GM21576 (cell line): ENCODE measurements at regions not wholly inside any gene's neighbourhood (a gene's known extent, or its start where the extent isn't known, plus 50 kb on each side); places are given as distances from the start of the nearest gene placed in this dataset.

Experiments
- ATAC-seq: cut with Tn5 transposase; IDR thresholded peaks from one replicate; pipeline ENCODE4 v1.9.1; 2021; ENCODE audit warnings: mild to moderate bottlenecking, moderate library complexity; ENCODE audit not compliant: unreplicated experiment

- ATAC-seq = no peak
Measured at GRCh38 chr16:79449067-79449769, 151.3 kb downstream of the MAF start.

DNA sequence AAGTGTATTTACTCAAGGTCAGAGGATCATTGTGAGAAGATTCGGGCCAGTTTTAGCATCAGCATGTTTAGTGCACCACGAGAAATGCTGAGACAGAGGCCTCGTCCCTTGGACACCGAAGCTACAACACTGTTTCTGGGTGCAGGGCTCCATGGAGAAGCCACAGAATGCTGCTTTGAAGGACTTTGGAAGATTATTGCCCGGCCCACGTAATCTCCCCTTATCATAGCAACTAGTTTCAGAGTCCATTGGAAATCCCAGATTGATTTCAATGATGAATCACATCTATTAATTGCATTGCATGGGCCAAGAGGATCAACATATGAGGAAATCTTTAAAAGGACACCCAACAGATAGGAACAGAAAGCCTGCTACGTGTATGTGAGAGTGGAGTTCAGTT, 156.0 kb downstream of the MAF start:
- no peak for ATAC-seq

- ATAC-seq = no peak
Measured at GRCh38 chr16:79439901-79440300, 160.6 kb downstream of the MAF start.

DNA sequence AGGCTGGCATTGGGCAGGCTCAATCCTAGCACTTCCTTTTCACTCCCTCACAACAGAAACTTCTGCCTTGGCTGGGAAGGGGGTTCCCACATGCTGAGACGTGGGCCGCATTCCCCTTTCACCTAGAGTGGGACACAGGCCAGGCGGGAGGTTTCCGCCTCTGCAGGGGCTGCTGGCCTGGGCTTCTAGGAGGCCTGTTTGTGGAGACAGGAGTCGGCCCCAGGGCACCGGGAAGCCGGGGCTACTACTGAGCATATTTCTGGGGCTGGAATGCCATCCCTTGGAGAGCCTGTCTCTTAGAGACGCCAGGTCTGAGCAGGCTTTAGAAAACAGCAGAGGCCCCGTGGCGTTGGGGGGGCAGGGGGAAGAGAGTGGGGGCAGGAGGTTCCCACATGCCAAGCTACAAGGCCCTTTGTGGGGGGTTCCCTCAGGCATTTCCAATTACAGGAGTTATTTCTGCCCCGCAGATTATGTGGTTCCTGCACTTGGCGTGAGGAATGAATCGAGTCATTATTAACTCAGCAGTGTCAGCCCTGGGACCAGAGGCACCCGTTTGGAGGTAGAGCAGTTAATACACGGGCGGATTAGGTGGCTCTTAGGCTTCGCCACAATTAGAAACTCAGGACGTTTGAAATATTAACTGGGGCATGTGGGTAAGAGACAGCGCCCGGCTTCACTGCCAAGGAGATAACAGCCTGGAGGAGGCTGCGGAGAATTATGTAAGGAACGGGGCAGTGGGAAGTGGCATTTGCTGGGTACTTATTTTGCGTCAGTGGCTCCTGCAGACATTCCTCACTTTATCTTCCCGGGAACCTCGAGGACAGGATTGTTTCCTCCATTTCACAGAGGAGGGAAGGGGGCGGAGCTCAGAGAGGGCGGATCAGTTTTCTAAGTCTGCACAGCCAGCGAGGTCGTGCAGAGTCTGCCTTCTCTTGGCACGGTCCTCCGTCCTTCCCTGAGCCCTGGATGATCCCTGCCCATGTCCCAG, 162.5 kb downstream of the MAF start:
- ATAC-seq = no peak

DNA sequence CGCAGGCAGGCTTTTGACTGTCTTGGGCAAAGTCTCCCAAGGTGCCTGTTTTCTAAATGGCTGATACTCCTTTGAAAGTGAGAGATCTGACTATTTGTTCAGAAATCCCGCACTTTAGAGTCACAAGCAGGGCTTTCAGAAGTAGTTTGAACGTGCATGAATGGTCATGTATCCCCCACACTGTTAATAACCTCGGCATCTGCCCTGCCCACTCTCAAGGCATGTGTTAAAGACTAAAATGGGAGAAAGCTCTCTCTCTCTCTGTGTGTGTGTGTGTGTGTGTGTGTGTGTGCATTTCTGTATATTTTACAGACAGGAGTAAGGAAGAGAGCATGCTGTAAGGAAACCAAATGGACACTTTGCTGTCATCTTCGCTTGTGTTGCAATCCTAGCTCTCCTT, 163.7 kb downstream of the MAF start:
- no peak for ATAC-seq

DNA sequence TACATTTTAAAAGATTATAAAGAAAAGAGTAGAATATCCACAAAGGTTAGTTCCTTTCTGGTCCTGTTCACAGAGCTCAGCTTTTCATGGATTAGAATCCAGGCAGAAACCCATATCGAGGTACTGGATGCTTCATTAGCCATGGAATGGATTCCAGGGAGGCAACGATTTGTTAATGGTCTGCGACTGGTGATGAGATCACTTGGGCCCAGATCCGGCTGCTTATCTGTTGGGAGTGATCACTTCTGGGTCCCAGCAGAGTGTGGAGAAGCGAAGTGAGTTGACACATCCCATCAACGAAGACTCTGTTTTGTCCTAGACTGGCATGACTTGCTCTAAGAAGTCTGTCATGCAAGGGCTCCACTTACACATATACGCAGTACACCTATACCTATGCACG, 165.8 kb downstream of the MAF start:
- no peak for ATAC-seq

DNA sequence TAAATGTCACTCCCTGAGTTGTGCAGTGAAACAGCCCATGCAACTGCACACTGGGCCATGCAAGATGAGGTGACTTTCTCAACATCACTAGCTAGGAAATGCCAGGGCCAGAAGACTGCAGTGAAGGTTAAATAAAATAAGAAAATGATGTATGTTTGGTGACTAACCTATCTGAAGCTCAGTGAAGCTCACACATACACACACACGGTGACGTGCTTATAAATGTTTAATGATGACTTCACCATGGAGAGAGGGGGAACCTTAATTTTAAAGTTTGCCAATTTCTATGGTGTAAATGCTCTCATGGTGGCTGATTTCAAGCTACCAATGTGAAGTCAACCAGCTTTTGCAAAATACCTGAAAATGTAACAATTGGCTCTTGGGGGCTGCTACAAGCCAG, 166.4 kb downstream of the MAF start:
- no peak for ATAC-seq

DNA sequence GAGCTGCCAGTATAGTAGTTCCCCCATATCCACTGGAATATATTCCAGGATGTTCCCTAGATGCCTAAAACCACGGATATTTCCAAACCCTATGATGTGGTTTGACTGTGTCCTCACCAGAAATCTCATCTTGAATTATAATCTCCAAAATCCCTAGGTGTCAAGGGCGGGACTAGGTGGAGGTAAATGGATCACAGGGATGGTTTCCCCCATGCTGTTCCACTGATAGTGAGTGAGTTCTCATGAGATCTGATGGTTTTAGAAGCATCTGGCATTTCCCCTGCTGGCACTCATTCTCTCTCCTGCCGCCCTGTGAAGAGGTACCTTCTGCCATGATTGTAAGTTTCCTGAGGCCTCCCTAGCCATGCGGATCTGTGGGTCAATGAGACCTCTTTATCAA, 168.6 kb downstream of the MAF start:
- no peak for ATAC-seq

DNA sequence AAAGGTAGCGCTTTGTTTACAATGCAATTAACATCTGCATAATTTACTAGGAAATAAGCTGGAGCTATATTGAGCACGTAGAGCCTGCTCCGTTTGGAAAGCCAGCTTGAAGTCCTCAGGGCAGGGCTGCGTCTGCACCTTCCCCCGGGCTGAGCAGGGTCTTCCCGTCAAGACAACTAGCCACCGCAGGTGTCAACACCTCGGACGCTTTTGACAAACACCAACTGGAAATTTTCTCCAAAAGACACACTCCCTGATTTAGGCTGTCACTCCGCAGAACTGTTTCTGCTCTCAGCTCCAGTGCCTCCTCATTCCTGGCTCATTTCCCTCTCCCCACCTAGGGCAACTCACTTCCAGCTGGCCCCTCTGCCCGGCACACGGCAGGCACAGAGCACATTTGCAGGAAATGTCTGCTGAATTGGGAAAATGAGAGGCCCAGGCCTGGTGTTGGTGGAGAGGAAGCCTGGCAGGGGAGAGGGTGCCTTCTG, 170.3 kb downstream of the MAF start:
- no peak for ATAC-seq

DNA sequence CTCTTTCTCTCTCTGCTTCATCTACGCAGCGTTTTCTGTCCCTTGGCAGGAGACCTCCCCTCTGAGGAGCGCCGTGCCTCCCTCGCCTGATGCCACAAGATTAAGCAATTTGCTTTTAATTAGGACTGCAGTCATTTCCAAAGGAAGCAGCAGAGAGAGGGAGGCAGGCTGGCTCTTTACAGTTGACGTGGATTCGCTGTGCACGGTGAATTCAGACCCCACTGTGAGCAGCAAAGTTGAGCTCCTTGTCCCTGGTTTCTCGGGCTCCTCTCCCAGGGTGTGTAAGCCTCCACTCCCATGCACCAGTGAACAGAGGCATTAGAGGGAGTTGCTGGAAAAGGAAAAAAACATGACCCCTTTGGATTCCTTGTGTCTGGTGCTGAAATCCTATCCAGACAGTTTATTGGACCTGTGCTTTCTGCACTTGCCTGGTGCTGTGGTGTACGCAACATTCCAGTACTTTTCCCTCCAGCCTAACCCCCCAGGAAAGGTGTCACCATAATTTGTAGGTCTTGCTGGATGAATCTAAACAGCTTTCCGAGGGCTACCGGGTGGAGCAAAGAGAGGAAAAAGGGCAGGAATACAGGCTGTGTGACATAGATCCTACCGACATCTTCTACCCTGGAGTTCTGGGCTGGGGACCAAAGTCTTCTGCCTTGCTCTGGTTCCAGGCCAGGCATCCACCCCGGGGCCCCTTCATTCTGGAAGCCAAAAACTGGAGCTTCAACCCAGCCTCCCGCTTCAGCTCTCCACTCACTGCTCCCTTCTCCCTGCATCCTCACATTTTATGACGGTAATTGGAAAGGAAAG, 171.0 kb downstream of the MAF start:
- no peak for ATAC-seq

GRCh38 chr16:79426663-79427062, 173.9 kb downstream of the MAF start:
- no peak for ATAC-seq

- ATAC-seq = no peak
Measured at GRCh38 chr16:79422064-79422463, 178.5 kb downstream of the MAF start.

DNA sequence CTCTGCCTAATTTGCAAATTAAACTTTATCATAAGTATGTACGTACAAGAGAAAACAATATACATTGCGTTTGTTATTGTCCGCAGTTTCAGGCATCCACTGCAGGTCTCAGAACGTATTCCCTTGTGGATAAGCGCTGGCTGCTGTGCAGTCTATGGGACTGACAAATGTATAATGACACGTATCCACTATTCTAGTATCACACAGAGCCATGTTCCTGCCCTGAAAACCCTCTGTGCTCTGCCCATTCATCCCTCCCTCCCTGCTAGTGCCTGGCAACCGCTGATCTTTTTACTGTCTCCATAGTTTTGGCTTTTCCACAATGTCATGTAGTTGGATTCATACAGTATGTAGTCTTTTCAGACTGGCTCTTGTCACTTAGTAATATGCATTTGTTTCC, 179.4 kb downstream of the MAF start:
- no peak for ATAC-seq

DNA sequence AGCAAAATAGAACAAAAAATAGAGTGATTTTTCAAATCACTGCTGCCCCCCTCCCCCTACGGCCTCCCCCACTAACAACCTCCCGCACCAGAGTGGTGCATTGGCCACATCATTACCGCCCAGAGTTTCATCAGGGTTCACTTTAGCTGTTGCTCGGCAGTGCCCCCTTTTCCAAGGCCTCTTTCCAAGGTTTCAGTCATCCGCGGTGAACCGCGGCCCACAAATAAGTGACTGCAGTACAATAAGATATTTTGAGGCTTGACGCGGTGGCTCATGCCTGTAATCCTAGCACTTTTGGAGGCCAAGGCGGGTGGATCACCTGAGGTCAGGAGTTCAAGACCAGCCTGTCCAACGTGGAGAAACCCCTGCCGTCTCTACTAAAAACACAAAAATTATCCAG, 180.0 kb downstream of the MAF start:
- ATAC-seq = no peak

DNA sequence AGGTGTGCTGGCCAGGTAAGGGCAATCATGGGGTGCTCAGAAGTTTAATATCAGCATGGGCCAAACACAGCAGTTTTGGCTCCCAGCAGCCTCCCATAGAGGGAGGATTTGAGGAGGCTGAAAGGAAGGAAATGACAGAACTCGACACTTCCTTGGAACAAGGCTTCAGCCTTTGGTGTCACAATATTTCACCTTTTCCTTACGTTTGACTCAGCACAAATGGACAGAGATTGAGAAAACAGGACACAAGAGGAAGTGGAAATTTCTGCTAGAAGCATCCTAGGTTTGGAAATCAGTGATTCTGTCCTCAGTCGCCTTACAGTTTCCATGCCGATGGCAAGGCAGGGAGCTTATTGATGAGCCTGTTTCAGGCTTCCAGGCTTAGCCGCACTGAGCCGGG, 181.4 kb downstream of the MAF start:
- no peak for ATAC-seq

- no peak for ATAC-seq
Measured at GRCh38 chr16:79417601-79418008, 182.9 kb downstream of the MAF start.

DNA sequence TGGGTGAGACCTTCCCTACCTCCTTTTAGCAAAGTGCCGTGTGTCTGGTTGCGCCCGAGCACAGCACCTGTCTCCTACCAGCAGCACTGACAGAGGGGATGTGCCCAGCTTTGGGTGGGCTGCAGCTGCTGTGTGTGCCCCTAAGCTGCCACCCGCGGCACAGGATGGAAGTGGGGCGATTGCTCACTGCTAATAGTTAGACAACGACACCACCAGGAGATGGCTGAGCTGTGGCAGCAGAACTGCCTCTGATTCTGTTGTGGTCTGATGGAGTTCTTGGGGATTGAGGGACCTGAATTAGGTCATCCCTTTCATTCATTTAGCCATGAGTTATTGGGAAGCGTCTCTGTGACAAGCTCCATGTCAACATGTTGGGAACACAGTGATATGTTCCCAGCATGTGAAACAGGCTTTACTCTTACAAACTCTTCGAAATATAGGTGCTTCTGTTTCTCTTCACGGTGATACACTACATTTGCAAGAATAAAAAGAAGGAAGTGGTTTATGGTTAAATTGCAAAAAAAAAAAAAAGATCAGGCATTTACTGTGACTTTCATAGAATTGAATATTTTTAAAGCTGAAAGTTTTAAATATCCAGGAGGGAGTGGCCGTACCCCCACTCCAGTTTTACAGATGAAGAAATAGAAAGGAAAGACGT, 184.4 kb downstream of the MAF start:
- ATAC-seq = no peak

DNA sequence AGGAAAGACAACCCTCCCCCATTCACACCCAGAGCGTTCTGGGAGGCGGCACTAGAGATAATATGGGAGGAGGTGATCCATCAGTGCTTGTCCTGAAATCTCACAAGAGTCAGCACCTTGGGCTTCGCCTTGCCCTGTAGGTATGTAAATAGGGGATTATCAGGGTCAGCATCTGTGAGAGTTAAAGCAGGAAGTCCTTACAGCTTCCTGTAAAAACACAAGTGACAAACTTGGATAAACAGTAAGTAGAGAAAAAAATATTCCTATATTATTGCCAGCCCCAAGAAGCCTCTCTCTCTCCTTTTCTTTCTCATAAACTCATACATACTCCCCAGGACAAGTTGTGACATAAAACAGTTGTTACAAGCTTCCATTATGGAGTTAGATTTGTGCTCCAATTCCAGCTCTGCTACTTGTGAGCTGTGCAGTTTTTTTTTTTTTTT, 187.7 kb downstream of the MAF start:
- no peak for ATAC-seq

- ATAC-seq = no peak
Measured at GRCh38 chr16:79411805-79412204, 188.7 kb downstream of the MAF start.

DNA sequence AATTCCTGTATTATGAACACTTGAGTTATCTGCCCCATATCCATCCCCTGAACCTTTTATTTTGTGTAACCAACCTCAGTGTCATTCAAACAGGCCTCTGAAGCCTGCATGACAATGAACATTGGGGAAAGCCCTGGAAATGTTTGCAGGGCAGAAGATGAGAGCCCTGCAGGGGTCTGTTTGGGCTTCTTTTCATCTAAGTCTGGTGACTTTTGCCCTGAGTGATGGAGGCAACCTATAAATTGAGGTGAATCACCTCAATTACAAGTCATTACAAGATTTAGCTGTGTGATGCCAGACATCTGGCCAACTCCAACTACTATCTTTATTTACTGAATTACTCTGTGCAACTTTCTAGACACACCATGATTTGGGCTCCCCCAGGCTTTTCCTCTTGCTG, 189.2 kb downstream of the MAF start:
- ATAC-seq = no peak

DNA sequence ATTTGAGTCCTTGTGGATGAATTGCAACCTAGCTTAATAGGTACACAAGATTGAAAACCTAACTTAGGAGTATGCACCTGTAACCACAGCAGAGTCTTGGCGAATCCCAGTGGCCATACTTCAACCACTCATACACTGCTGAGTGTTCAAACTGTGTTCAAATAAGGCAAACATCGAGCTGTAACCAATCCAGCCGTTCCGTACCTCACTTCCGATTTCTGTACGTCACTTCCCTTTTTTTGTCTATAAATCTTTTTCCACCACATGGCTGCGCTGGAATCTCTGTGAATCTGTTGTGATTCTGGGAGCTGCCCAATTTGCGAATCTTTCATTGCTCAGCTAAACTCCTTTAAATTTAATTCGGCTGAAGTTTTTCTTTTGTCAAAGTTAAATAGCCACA, 190.6 kb downstream of the MAF start:
- no peak for ATAC-seq
